ENCODE measurements at regions not wholly inside any gene's neighbourhood (a gene's known extent, or its start where the extent isn't known, plus 50 kb on each side); places are given as distances from the start of the nearest gene placed in this dataset.

DNA sequence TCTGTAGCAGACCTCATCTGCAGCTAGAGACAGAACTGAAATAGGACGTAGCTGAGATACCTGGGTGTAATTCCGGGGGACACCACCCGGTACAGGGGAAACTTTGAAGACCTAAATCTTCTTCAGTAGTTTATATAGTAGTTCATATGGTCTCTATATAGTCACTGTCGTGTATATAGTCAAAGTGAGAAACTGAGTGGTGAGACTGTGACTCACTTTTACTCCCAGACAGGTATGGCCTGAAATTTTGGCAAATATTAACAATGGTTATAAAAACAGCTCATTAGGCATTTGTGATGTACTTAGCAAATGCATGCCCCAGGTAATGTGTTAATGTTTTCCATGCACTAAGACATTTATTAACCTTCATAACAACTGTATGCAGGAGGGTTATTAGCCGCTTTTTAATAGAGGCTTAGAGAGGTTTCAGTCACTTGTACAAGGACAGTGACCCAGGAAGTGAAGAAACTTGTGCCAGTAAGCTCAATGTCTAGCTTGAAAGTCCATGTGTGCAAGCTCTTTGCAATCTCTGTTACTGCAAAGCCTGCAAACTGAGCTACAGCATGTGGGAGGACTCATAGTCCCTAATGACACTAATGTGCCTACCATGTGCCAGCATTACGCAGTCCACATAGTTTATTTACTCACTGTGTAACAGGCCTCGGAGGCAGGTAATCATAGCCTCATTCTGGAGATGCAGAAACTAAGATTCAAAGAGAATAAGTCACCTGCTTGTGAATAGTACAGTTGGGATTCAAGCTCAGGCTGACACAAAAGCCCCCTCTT, 165.4 kb upstream of the CHD6 start:
- TF ChIP-seq, protein P1, sequence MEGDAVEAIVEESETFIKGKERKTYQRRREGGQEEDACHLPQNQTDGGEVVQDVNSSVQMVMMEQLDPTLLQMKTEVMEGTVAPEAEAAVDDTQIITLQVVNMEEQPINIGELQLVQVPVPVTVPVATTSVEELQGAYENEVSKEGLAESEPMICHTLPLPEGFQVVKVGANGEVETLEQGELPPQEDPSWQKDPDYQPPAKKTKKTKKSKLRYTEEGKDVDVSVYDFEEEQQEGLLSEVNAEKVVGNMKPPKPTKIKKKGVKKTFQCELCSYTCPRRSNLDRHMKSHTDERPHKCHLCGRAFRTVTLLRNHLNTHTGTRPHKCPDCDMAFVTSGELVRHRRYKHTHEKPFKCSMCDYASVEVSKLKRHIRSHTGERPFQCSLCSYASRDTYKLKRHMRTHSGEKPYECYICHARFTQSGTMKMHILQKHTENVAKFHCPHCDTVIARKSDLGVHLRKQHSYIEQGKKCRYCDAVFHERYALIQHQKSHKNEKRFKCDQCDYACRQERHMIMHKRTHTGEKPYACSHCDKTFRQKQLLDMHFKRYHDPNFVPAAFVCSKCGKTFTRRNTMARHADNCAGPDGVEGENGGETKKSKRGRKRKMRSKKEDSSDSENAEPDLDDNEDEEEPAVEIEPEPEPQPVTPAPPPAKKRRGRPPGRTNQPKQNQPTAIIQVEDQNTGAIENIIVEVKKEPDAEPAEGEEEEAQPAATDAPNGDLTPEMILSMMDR (IDR thresholded peaks at IDR 0.05; ENCODE audit: control insufficient read depth, insufficient read depth, low read depth, low read length, missing control alignments): no peak
- no peak for DNase-seq (ENCODE audit: low read depth)

DNA sequence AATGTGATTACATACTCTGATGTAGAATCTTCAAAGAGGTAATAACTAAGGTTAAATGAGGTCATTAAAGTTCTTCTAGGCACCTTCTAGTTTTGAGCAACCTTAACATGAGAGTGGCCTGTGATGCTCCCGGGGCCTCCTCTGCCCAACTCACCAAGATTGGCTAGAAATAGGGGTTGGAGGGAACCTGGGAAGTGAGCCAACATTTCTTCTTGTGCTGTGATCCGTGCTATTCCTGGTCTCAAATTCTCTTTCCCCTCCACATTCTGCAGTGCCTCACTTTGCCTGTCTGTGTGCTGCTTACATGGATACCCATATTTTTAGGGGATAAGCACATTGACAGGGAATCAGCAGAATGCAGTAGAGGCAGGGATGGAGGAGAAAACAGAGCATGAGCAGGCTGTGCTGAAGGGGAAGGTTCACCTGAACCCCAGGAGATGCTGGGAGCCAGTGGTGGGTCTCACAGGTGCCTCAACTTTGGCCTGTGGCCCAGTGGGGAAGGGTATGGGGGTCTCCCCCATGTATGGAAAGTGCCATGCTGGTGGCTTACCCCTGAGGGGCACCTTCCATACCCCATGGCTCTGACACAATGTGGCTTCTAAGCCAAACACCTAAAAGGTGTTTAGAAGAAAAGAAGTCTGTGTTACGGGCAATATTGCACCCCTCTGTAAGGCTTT, 164.7 kb upstream of the CHD6 start:
- no peak for DNase-seq (ENCODE audit: low read depth)
- no peak overlapping the region for H3K4me3 ChIP-seq (ENCODE audit: control insufficient read depth, low read depth, low read length)
- TF ChIP-seq, protein P1 (IDR thresholded peaks at IDR 0.05; ENCODE audit: control insufficient read depth, insufficient read depth, low read depth, low read length, missing control alignments): no peak

More for the DNA sequence above, 165.4 kb upstream of the CHD6 start:
- H3K4me3 ChIP-seq (ENCODE audit: control insufficient read depth, low read depth, low read length): no peak overlapping the region

DNA sequence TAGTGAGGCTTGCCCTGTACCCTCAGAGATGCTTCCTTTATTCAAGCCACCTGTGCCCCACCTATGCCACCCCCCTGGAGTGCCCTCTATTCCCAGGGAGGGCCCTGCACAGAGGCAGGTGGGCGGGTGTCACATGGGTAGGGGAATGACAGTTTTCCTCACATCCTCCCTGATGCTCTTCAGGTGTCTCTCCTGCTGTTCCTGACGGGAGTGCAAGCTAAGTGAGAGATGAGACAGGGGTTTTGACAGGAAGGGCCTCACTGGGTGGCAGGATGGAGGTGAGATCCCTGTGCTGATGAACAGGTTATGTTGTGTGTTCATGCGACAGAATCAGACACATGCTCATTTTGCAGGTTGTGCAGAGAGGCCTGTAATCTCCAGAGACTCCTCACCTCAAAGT, 164.1 kb upstream of the CHD6 start:
- DNase-seq (ENCODE audit: low read depth): no peak
- H3K4me3 ChIP-seq (ENCODE audit: control insufficient read depth, low read depth, low read length): no peak overlapping the region
- TF ChIP-seq, protein P1 (IDR thresholded peaks at IDR 0.05; ENCODE audit: control insufficient read depth, insufficient read depth, low read depth, low read length, missing control alignments): no peak

DNA sequence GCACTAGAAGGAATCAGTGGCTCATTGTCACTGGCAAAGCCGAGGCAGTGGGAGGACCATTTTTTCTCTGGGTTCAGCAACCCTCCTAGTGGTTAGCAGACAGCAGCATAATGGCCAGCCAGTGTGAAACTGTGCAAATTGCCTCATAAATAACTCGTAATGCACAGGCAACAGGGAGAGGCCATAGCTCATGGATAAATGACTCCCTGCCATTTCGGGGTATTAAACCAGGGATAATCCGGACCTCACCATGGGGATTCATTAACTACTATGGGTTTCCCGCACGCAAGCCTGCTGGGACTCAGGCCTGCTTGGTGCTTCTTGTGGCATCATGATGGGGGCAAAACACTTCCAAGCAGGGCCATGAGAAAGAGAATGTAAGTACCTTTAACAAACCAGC, 158.2 kb upstream of the CHD6 start:
- no peak overlapping the region for H3K4me3 ChIP-seq (ENCODE audit: control insufficient read depth, low read depth, low read length)
- TF ChIP-seq, protein P1 (IDR thresholded peaks at IDR 0.05; ENCODE audit: control insufficient read depth, insufficient read depth, low read depth, low read length, missing control alignments): no peak
- no peak for DNase-seq (ENCODE audit: low read depth)

DNA sequence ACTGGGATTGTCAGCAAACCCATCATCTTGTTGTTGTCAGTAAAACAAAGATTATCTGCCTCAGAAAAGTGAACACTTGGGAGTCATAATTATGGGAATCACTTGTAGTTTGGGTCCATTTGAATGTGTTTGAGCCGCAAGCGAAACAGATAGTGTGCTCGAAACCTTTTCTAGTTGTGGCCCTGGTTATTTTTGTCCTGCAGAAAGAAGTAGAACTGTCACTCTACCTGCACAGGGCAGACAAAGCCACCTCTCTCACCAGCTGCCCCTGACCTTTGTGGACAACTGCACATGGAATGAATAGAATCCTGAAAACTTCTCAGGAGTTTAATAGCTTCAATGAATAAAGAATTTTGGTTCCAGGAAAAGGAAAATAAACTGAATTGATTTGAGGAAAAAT, 156.1 kb upstream of the CHD6 start:
- no peak overlapping the region for H3K4me3 ChIP-seq (ENCODE audit: control insufficient read depth, low read depth, low read length)
- TF ChIP-seq, protein P1 (IDR thresholded peaks at IDR 0.05; ENCODE audit: control insufficient read depth, insufficient read depth, low read depth, low read length, missing control alignments): no peak
- no peak for DNase-seq (ENCODE audit: low read depth)

DNA sequence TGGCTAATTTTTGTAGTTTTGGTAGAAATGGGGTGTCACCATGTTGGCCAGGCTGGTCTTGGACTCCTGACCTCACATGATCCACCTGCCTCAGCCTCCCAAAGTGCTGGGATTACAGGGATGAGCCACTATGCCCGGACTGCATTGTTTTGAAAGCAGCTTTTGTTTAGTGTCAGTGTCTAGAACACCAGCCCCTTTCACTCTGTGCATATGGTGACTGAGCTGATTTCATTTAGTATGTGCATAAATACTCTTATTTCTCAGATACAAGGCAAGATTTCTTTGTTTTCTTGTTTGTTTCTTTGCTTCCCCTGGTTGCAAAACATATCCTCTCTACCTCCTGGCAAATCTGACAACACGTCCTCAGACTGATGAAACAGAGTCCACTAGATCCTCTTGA, 152.8 kb upstream of the CHD6 start:
- DNase-seq (ENCODE audit: low read depth): no peak
- no peak overlapping the region for H3K4me3 ChIP-seq (ENCODE audit: control insufficient read depth, low read depth, low read length)
- TF ChIP-seq, protein P1 (IDR thresholded peaks at IDR 0.05; ENCODE audit: control insufficient read depth, insufficient read depth, low read depth, low read length, missing control alignments): no peak

All from AG09309 (cell line).